Immature natural killer cell (primary cell): ENCODE measurements at regions not wholly inside any gene's neighbourhood (a gene's known extent, or its start where the extent isn't known, plus 50 kb on each side); places are given as distances from the start of the nearest gene placed in this dataset.

Source experiments
- DNase-seq, 3 donors: peaks; one replicate each; pipeline ENCODE4 v3.0.0; 2022; ENCODE audit warnings: mixed read lengths in 1 of 3
- H3K27ac Mint-ChIP-seq, 6 donors: one replicate each; pipeline ENCODE4 v1.8.0; 2020; ENCODE audit warnings: mixed read lengths in 6 of 6, mild to moderate bottlenecking in 5 of 6, inconsistent platforms in 4 of 6, moderate library complexity in 3 of 6
- H3K27me3 Mint-ChIP-seq, 3 donors: one replicate each; pipeline ENCODE4 v1.8.0; 2020 to 2021; ENCODE audit warnings: low read depth in 3 of 3, mild to moderate bottlenecking in 3 of 3, mixed read lengths in 3 of 3, moderate library complexity in 3 of 3, inconsistent platforms in 1 of 3
- H3K36me3 Mint-ChIP-seq, 3 donors: one replicate each; pipeline ENCODE4 v1.8.0; 2020; ENCODE audit warnings: mixed read lengths in 3 of 3, inconsistent platforms in 2 of 3, mild to moderate bottlenecking in 2 of 3
- H3K4me1 Mint-ChIP-seq, 2 donors: one replicate each; pipeline ENCODE4 v1.8.0; 2020; ENCODE audit warnings: inconsistent platforms in 2 of 2, mild to moderate bottlenecking in 2 of 2, mixed read lengths in 2 of 2, moderate library complexity in 1 of 2
- H3K4me3 Mint-ChIP-seq, 5 donors: one replicate each; pipeline ENCODE4 v1.8.0; 2020; ENCODE audit warnings: mild to moderate bottlenecking in 5 of 5, mixed read lengths in 5 of 5, inconsistent platforms in 3 of 5, moderate library complexity in 3 of 5
- H3K9me3 Mint-ChIP-seq, 6 donors: one replicate each; pipeline ENCODE4 v1.8.0; 2020; ENCODE audit warnings: mild to moderate bottlenecking in 6 of 6, mixed read lengths in 6 of 6, inconsistent platforms in 4 of 6, moderate library complexity in 3 of 6

GRCh38 chr6:146946559-146946958, 257.7 kb upstream of the STXBP5 start:
- no peak overlapping the region for H3K27ac Mint-ChIP-seq
- H3K36me3 Mint-ChIP-seq = no peaks in the 10 kb centered on the region
- H3K9me3 Mint-ChIP-seq = peaks cover 5 to 20% (median 9%) of the 10 kb centered on the region in 6 donors
- no peak overlapping the region for H3K4me3 Mint-ChIP-seq
- H3K27me3 Mint-ChIP-seq = peaks cover 0 to 4% (median 2%) of the 10 kb centered on the region in 3 donors
- peaks cover 0 to 9% of the 10 kb centered on the region in 2 donors for H3K4me1 Mint-ChIP-seq
- no peak for DNase-seq

- peaks cover 0 to 9% of the 10 kb centered on the region in 2 donors for H3K4me1 Mint-ChIP-seq
- H3K27ac Mint-ChIP-seq = no peak overlapping the region
- no peaks in the 10 kb centered on the region for H3K36me3 Mint-ChIP-seq
- H3K4me3 Mint-ChIP-seq = no peak overlapping the region
- DNase-seq = no peak
- H3K9me3 Mint-ChIP-seq = peaks cover 0 to 10% (median 2%) of the 10 kb centered on the region in 6 donors
- H3K27me3 Mint-ChIP-seq = peaks cover 0 to 6% (median 0%) of the 10 kb centered on the region in 3 donors
Measured at GRCh38 chr6:146948790-146949342, 255.4 kb upstream of the STXBP5 start.

- H3K36me3 Mint-ChIP-seq = no peaks in the 10 kb centered on the region
- no peak for DNase-seq
- no peak overlapping the region for H3K4me3 Mint-ChIP-seq
- H3K9me3 Mint-ChIP-seq = peaks cover 0 to 10% (median under 1%) of the 10 kb centered on the region in 6 donors
- H3K27me3 Mint-ChIP-seq = peaks cover 0 to 6% (median 0%) of the 10 kb centered on the region in 3 donors
- H3K27ac Mint-ChIP-seq = no peak overlapping the region
- peaks cover 0 to 9% of the 10 kb centered on the region in 2 donors for H3K4me1 Mint-ChIP-seq
Measured at GRCh38 chr6:146949425-146949824, 254.8 kb upstream of the STXBP5 start.

- Mint-ChIP-seq H3K27ac (no peak overlapping the region), H3K4me1 (peaks cover 0 to 9% of the 10 kb centered on the region in 2 donors)
Measured at GRCh38 chr6:146950351-146950835, 253.8 kb upstream of the STXBP5 start.

GRCh38 chr6:146955570-146955969, 248.6 kb upstream of the STXBP5 start:
- H3K27me3 Mint-ChIP-seq = peaks cover 0 to 6% (median 4%) of the 10 kb centered on the region in 3 donors
- peaks cover 0 to 5% (median 0%) of the 10 kb centered on the region in 6 donors for H3K9me3 Mint-ChIP-seq

More at GRCh38 chr6:146950351-146950835, 253.8 kb upstream of the STXBP5 start:
- peaks cover 0 to 6% (median 0%) of the 10 kb centered on the region in 3 donors for H3K27me3 Mint-ChIP-seq
- H3K9me3 Mint-ChIP-seq = peaks cover 0 to 10% (median under 1%) of the 10 kb centered on the region in 6 donors
- DNase-seq = peak in 1 of 3 donors; percentile 2
- no peaks in the 10 kb centered on the region for H3K36me3 Mint-ChIP-seq
- H3K4me3 Mint-ChIP-seq = no peak overlapping the region

GRCh38 chr6:146957181-146958093, 246.8 kb upstream of the STXBP5 start:
- no peaks in the 10 kb centered on the region for H3K4me1 Mint-ChIP-seq
- no peak for DNase-seq
- no peaks in the 10 kb centered on the region for H3K36me3 Mint-ChIP-seq
- peaks cover 0 to 4% (median 2%) of the 10 kb centered on the region in 3 donors for H3K27me3 Mint-ChIP-seq
- no peak overlapping the region for H3K27ac Mint-ChIP-seq
- no peak overlapping the region for H3K4me3 Mint-ChIP-seq
- peaks cover 0 to 5% (median 0%) of the 10 kb centered on the region in 6 donors for H3K9me3 Mint-ChIP-seq

More at GRCh38 chr6:146955570-146955969, 248.6 kb upstream of the STXBP5 start:
- Mint-ChIP-seq H3K36me3 (no peaks in the 10 kb centered on the region), H3K4me3 (no peak overlapping the region), H3K27ac (no peak overlapping the region), H3K4me1 (no peaks in the 10 kb centered on the region)
- DNase-seq = no peak

- H3K27ac Mint-ChIP-seq = no peak overlapping the region
- H3K36me3 Mint-ChIP-seq = peaks cover 0 to 4% (median 3%) of the 10 kb centered on the region in 3 donors
- H3K4me3 Mint-ChIP-seq = no peak overlapping the region
- no peak for DNase-seq
- H3K9me3 Mint-ChIP-seq = peaks cover 1 to 25% (median 7%) of the 10 kb centered on the region in 6 donors
- H3K4me1 Mint-ChIP-seq = no peaks in the 10 kb centered on the region
- peaks cover 0 to 4% (median 2%) of the 10 kb centered on the region in 3 donors for H3K27me3 Mint-ChIP-seq
Measured at GRCh38 chr6:146961831-146962230, 242.4 kb upstream of the STXBP5 start.

- Mint-ChIP-seq H3K27me3 (peaks cover 0 to 4% (median 2%) of the 10 kb centered on the region in 3 donors), H3K9me3 (peaks cover 1 to 28% (median 7%) of the 10 kb centered on the region in 6 donors), H3K27ac (no peak overlapping the region), H3K4me1 (no peaks in the 10 kb centered on the region), H3K36me3 (peaks cover 0 to 4% (median 3%) of the 10 kb centered on the region in 3 donors), H3K4me3 (no peak overlapping the region)
- DNase-seq = no peak
Measured at GRCh38 chr6:146962329-146962728, 241.9 kb upstream of the STXBP5 start.

- Mint-ChIP-seq H3K36me3 (peaks cover 0 to 4% (median 3%) of the 10 kb centered on the region in 3 donors), H3K27me3 (peaks cover 0 to 2% (median 0%) of the 10 kb centered on the region in 3 donors), H3K4me3 (no peak overlapping the region), H3K4me1 (no peaks in the 10 kb centered on the region), H3K27ac (no peak overlapping the region), H3K9me3 (peaks cover 1 to 25% (median 7%) of the 10 kb centered on the region in 6 donors)
- DNase-seq = no peak
Measured at GRCh38 chr6:146965110-146965689, 239.0 kb upstream of the STXBP5 start.

- H3K36me3 Mint-ChIP-seq = peaks cover 0 to 4% (median 3%) of the 10 kb centered on the region in 3 donors
- H3K4me3 Mint-ChIP-seq = no peak overlapping the region
- DNase-seq = no peak
- no peaks in the 10 kb centered on the region for H3K4me1 Mint-ChIP-seq
- no peak overlapping the region for H3K27ac Mint-ChIP-seq
- H3K27me3 Mint-ChIP-seq = no peaks in the 10 kb centered on the region
- peaks cover 0 to 25% (median 7%) of the 10 kb centered on the region in 6 donors for H3K9me3 Mint-ChIP-seq
Measured at GRCh38 chr6:146968041-146968760, 236.0 kb upstream of the STXBP5 start.

GRCh38 chr6:146972546-146972945, 231.7 kb upstream of the STXBP5 start:
- Mint-ChIP-seq H3K27me3 (no peaks in the 10 kb centered on the region), H3K4me3 (no peak overlapping the region), H3K27ac (no peak overlapping the region), H3K9me3 (peaks cover 0 to 2% (median 0%) of the 10 kb centered on the region in 6 donors), H3K36me3 (no peaks in the 10 kb centered on the region), H3K4me1 (no peaks in the 10 kb centered on the region)
- DNase-seq = no peak

GRCh38 chr6:146974351-146974750, 229.9 kb upstream of the STXBP5 start:
- Mint-ChIP-seq H3K9me3 (peaks cover 0 to 4% (median 0%) of the 10 kb centered on the region in 6 donors), H3K36me3 (no peaks in the 10 kb centered on the region), H3K4me3 (no peak overlapping the region), H3K27ac (no peak overlapping the region), H3K27me3 (no peaks in the 10 kb centered on the region), H3K4me1 (no peaks in the 10 kb centered on the region)
- no peak for DNase-seq

- H3K4me1 Mint-ChIP-seq = no peaks in the 10 kb centered on the region
- no peaks in the 10 kb centered on the region for H3K36me3 Mint-ChIP-seq
- no peak overlapping the region for H3K4me3 Mint-ChIP-seq
- H3K9me3 Mint-ChIP-seq = peaks cover 0 to 4% (median 0%) of the 10 kb centered on the region in 6 donors
- no peak overlapping the region for H3K27ac Mint-ChIP-seq
- no peak for DNase-seq
- no peaks in the 10 kb centered on the region for H3K27me3 Mint-ChIP-seq
Measured at GRCh38 chr6:146975093-146975492, 229.1 kb upstream of the STXBP5 start.
